ENCODE measurements at regions not wholly inside any gene's neighbourhood (a gene's known extent, or its start where the extent isn't known, plus 50 kb on each side); places are given as distances from the start of the nearest gene placed in this dataset.
"Not testable (repeated sequence)": the region's sequence is repeated elsewhere in the genome, so short reads cannot be mapped to it uniquely, and the experiment has no call there.

DNA sequence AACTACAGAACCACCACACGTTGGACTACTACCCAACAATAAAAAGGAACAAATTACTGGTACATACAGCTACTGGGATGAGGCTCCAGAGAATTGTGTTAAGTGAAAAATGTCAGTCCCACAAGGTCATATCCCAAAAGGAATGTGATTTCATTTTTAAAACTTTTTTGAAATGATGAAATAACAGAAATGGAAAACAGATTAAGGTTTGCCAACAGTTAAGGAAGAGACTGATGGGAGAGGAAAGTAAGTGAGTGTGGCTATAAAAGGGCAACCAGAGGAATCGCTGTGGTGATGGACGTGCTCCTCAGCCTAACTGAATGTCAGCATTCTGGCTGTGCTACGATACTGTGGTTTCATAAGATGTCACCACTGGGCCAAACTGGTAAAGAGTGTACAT lies 512.8 kb downstream of the UQCRFS1 start:
- DNase-seq (ENCODE audit: extremely low read depth, low read depth): no peak
- TF ChIP-seq, protein P1, sequence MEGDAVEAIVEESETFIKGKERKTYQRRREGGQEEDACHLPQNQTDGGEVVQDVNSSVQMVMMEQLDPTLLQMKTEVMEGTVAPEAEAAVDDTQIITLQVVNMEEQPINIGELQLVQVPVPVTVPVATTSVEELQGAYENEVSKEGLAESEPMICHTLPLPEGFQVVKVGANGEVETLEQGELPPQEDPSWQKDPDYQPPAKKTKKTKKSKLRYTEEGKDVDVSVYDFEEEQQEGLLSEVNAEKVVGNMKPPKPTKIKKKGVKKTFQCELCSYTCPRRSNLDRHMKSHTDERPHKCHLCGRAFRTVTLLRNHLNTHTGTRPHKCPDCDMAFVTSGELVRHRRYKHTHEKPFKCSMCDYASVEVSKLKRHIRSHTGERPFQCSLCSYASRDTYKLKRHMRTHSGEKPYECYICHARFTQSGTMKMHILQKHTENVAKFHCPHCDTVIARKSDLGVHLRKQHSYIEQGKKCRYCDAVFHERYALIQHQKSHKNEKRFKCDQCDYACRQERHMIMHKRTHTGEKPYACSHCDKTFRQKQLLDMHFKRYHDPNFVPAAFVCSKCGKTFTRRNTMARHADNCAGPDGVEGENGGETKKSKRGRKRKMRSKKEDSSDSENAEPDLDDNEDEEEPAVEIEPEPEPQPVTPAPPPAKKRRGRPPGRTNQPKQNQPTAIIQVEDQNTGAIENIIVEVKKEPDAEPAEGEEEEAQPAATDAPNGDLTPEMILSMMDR (IDR thresholded peaks at IDR 0.05; ENCODE audit: low read depth, low read length): no peak

DNA sequence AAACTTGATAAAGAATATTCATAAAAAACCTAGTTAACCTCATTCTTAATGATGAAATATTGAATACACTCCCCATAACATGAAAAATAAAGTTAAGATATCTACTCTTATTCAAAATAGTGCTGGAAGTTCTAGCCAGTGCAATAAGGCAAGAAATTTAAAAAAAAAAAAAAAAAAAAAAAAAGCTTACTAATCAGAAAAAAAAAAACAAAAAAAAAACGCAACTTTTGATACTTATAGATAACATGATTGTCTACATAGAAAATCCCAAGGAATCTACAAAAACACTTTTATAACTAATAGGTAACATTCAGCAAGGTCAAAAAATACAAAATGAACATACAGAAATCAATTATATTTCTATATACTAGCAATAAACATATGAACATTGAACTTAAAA lies 515.6 kb downstream of the UQCRFS1 start:
- TF ChIP-seq, protein P1 (IDR thresholded peaks at IDR 0.05; ENCODE audit: low read depth, low read length): no peak
- DNase-seq (ENCODE audit: extremely low read depth, low read depth): no peak

DNA sequence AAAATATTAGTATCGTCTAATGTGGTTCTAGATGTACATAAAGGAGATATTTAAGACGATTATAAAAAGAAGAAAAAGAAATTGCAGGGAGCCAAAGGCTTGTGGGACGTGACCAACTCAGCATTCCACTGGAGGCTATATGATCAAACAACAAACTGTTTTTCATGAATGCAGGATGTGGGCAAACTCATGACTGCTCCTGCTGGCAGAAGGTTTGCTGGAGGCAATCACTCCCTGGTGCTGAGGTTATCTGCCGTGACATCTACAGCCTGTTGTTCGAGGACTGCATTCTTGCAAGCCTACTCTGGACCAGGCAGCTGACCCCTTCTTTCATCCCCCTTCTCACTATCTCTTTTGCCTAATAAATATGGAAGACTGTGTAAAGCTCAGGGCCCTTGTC lies 518.1 kb downstream of the UQCRFS1 start:
- DNase-seq (ENCODE audit: extremely low read depth, low read depth): no peak
- TF ChIP-seq, protein P1 (IDR thresholded peaks at IDR 0.05; ENCODE audit: low read depth, low read length): no peak

DNA sequence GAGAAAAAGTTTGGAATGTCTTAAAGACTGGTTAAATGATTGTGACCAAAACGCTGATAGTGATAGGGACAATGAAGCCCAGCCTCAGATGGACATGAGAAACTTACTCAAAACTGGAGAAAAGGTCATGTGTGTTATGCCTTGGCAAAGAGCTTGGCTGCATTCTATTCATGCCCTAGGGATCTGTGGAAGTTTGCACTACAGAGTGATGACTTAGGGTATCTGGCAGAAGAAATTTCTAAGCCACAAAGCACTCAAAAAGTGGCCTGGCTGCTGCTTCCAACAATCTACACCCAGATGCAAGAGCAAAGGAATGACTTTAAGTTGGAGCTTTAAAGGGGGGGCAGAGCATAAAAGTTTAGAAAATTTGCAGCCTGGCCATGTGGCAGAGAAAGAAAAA lies 521.3 kb downstream of the UQCRFS1 start:
- TF ChIP-seq, protein P1 (IDR thresholded peaks at IDR 0.05; ENCODE audit: low read depth, low read length): no peak

DNA sequence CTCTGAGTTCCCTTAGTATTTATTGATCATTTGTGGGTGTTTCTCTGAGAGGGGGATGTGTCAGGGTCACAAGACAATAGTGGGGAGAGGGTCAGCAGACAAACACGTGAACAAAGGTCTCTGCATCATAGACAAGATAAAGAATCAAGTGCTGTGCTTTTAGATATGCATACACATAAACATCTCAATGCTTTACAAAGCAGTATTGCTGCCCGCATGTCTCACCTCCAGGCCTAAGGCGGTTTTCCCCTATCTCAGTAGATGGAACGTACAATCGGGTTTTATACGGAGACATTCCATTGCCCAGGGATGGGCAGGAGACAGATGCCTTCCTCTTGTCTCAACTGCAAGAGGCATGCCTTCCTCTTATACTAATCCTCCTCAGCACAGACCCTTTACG lies 523.5 kb downstream of the UQCRFS1 start:
- DNase-seq (ENCODE audit: extremely low read depth, low read depth): not testable (repeated sequence)

More for the DNA sequence above, 521.3 kb downstream of the UQCRFS1 start:
- DNase-seq (ENCODE audit: extremely low read depth, low read depth): no peak

DNA sequence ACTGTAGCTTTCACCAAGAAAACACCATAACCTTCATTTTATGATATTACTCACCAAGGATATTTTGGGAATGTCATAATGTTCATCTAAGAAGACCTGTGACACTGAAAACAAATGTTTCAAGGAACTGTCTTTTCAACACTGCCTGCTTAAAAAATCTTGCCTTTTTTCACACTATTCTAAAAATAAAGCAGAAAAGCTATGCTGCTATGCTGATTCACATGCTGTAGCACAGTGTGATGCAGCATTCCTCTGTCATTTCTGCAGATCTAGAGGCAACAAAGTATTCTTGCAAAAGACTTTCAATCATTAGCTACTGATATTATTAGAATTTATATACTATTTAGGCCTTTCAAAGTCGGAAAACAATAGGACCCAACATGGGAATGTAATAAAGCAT lies 525.7 kb downstream of the UQCRFS1 start:
- TF ChIP-seq, protein P1 (IDR thresholded peaks at IDR 0.05; ENCODE audit: low read depth, low read length): no peak
- DNase-seq (ENCODE audit: extremely low read depth, low read depth): no peak

DNA sequence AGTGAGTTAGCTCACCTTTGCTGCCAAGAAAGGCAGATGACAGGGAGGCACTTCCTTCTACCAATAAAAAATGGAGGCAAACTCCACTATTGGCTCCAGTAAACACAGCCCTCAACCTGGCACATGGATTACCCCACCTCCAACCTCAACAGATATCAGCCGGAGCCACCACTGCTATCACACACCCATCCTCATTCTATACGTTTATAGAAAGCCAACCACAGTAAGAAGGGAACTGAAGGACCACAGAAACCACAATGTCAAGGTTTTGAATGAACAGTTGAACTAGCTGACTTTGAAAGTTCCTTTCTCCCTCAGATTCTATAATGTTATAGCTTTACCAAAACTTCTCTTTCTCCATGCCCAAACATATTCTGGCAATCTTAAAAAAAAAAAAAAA lies 526.2 kb downstream of the UQCRFS1 start:
- DNase-seq (ENCODE audit: extremely low read depth, low read depth): no peak

DNA sequence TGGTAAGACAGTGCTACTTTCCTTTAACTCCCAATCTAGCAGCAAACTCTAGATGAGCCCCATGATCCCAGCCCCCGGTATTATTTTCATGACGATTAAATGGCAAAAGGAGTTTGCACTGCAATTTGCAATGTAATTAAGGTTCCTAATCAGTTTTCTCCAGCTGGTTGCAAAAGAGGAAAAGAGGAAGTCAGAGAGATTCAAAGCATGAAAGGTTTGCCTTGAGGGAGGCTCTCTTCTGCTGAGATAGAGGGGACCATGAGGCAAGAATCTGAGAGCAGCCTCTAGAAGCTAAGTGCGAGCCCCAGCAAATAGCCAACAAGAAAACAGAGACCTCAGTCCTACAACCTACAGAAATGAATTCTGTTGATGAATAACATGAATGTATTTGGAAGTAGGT lies 527.1 kb downstream of the UQCRFS1 start:
- no peak for DNase-seq (ENCODE audit: extremely low read depth, low read depth)
- TF ChIP-seq, protein P1 (IDR thresholded peaks at IDR 0.05; ENCODE audit: low read depth, low read length): no peak

More for the DNA sequence above, 526.2 kb downstream of the UQCRFS1 start:
- TF ChIP-seq, protein P1 (IDR thresholded peaks at IDR 0.05; ENCODE audit: low read depth, low read length): no peak

DNA sequence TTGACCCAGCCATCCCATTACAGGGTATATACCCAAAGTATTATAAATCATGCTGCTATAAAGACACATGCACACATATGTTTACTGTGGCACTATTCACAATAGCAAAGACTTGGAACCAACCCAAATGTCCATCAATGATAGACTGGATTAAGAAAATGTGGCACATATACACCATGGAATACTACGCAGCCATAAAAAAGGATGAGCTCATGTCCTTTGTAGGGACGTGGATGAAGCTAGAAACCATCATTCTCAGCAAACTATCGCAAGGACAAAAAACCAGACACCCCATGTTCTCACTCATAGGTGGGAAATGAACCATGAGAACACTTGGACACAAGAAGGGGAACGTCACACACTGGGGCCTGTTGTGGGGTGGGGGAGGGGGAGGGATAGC lies 527.9 kb downstream of the UQCRFS1 start:
- DNase-seq (ENCODE audit: extremely low read depth, low read depth): not testable (repeated sequence)

Data from AG09319 (cell line).